GM19043 (cell line): ENCODE measurements at regions not wholly inside any gene's neighbourhood (a gene's known extent, or its start where the extent isn't known, plus 50 kb on each side); places are given as distances from the start of the nearest gene placed in this dataset.
A peak's percentile ranks its signal among the peaks of the same experiment; 100 is the strongest.
"Not testable (repeated sequence)": the region's sequence is repeated elsewhere in the genome, so short reads cannot be mapped to it uniquely, and the experiment has no call there.

Source experiments
- ATAC-seq: cut with Tn5 transposase; IDR thresholded peaks from one replicate; pipeline ENCODE4 v1.9.1; 2021; ENCODE audit warnings: low read depth; ENCODE audit not compliant: unreplicated experiment

- no peak for ATAC-seq
Measured at GRCh38 chr10:55786461-55787050, 574.5 kb downstream of the ZWINT start.

GRCh38 chr10:55782181-55782580 is 578.9 kb downstream of the ZWINT start:
- ATAC-seq = no peak

DNA sequence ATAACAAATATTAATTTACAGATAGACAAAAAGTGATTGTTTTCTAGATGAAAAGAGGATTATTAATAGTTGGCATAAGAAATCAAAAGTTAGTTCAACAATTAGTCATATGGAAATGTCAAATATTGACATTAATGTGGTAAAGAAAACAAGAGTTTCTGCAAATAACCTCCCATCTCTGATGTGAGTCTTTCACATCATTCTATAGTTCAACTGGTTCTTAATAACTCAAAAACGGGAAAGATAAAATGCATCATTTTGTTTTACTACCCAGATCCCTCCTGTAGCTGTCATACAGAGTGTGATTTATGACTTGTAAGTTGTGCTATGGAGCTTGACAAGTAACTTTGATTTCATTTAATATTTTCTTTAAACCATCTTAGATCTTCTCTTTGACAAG is 594.8 kb downstream of the ZWINT start:
- ATAC-seq = no peak

- no peak for ATAC-seq
Measured at GRCh38 chr10:55750458-55750857, 610.6 kb downstream of the ZWINT start.

GRCh38 chr10:55747244-55747643 is 613.8 kb downstream of the ZWINT start:
- ATAC-seq = no peak

DNA sequence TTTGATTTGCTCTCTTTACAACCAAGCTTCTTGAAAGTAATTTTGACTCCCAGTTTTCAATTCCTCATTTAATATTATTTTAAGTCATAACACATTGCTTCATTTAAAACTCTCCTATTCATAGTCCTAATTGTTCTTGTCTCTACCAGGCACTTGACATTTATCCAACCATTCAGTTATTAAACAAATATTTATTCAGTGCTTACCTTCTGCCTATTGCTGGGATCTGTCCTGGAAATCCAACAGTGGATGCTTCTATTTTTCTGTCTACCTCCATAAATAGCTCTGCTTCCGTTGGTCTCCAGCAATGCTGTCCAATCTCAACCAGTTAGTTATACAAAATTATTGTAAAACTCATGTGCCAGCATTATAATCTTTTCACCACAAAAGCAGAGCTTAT is 615.1 kb downstream of the ZWINT start:
- ATAC-seq = no peak

- ATAC-seq = no peak
Measured at GRCh38 chr10:55742487-55742886, 618.6 kb downstream of the ZWINT start.

DNA sequence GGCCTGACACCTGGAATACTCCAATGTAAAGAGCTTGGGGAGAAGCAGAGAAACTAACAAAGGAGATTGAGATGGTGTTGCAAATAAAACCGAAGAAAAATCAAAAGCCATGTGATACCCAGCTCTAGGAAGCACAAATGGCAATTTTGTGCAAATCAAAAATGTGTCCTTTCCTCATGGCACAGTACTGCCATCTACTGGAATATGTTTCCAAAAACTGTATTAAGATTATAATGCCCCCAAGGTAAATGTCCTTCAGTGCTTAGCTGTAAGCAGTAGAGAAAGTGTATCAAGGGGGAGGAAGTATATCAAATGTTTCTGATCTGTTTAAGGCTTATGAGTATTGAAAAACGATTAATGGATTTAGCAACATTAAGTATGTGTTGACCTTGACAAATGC is 620.3 kb downstream of the ZWINT start:
- ATAC-seq = not testable (repeated sequence)

- no peak for ATAC-seq
Measured at GRCh38 chr10:55740110-55740509, 620.9 kb downstream of the ZWINT start.

DNA sequence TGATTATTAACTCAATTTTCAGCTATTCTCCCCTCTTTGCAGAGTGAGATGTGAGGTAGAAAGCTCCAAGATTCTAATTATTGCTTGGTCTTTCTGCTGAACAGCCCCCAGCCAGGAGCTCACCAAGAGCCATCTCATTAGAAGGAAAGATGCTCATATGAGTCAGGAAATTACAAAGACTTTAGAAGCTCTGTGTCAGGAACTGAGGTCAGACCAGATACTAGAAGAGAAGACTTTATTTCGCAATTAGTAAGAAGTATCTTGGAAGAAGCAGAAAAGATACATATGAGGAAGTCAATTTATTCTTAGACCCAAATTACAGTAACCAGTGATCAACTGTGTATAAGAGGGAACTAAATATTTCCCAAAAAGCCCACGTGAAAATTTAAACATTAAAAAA is 626.9 kb downstream of the ZWINT start:
- ATAC-seq = no peak

- no peak for ATAC-seq
Measured at GRCh38 chr10:55704950-55705349, 656.1 kb downstream of the ZWINT start.

GRCh38 chr10:55668326-55668922 is 692.6 kb downstream of the ZWINT start:
- ATAC-seq = no peak

- no peak for ATAC-seq
Measured at GRCh38 chr10:55653531-55653930, 707.5 kb downstream of the ZWINT start.

- no peak for ATAC-seq
Measured at GRCh38 chr10:55641601-55642000, 719.5 kb downstream of the ZWINT start.

DNA sequence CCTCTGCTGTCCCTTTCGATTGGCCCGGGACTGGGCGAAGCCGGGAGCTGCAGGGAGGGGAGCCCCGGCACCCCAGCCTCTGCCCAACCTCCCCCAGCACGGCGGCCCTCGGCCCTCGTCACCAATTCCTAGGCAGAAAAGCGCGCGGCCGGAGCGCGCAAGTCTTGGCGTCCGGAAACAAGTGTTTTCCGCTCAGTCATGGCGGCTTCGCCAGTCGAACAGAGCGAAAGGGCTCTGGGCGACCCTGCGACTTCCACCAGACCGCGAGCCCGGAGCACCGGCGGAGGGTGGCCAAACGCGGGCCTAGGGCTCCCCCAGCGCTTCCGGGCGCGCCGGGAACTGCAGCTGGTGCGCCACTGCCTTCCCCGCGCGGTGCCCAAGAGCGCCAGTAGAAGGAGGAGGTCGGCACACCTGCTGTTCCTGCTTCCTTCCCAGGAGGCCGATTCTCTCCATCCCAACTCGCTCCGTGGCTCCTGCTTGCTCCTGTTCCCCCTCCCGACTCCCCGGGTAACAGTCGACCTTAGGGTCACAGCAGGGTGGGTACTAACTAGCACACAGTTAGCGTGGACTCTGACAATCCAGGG is 729.9 kb downstream of the ZWINT start:
- ATAC-seq = peak; percentile 80

DNA sequence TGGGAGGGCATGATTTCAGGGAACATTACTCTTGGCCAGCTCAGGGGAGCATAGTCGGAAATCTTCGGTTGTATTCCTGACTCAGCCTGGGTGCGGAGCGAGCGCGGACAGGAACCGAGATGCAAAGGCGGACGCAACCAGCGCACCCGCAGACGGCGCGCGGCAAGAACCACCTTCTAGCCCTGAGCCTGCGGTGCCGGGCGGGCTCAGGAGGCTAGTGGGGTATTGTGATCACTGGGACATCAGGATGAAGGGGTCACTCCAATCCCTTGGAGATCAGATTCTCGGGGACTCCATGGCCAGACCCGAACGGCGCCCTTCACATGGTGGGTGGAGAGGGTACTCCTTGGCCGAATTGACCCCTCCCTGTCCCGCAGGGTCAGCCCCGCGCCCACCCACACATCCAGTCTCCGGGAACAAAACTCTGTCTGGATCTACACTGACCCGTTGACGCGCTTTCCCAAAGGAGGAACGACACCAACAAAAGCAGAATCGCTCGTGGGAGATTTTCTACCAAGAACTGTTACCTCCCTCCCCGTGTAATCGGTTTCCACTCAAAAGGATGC is 730.5 kb downstream of the ZWINT start:
- ATAC-seq = no peak

DNA sequence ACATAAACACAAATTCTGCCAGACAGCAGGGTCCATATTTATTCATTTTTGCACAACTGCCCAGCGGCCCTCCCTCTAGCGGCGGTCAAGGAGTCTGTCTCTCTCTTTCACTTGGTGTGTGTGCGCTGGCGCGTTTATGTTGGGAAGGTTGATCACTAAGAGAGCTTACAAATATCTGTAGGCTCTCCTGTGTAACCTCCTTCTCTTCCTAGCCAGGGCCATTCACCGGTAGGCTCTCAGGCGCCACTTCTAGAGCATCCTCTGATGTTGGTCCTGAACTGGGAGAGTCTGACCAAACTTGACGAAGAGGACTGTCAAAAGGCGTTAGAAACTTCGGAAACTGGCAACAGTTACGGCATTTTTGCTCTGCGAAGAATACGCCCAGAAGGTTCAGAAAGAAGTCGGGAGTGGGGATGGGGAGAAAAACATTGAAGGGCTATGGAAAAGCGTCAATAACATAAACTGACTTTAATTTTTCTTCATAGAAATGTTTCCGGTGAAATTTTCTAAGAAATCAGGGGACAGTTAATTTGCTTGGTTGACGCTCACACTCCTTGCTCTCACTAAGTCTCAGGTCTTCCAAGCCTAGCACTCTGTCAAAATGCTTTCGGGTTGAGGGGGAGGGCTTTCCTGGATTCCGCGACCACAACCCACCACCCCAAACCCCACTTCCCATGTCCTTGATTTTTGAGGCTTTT is 731.1 kb downstream of the ZWINT start:
- no peak for ATAC-seq

- ATAC-seq = no peak
Measured at GRCh38 chr10:55628260-55628701, 732.8 kb downstream of the ZWINT start.

- ATAC-seq = no peak
Measured at GRCh38 chr10:55627501-55628051, 733.5 kb downstream of the ZWINT start.

- not testable (repeated sequence) for ATAC-seq
Measured at GRCh38 chr10:55601690-55602478, 759.2 kb downstream of the ZWINT start.
